Loucy (cell line): ENCODE measurements at regions not wholly inside any gene's neighbourhood (a gene's known extent, or its start where the extent isn't known, plus 50 kb on each side); places are given as distances from the start of the nearest gene placed in this dataset.

Experiments
- H2AFZ ChIP-seq: fragments of 200-600 bp; sonication (generic); 2 replicates; pipeline ENCODE4 v1.6.0; 2016; ENCODE audit warnings: antibody characterized with exemption, mild to moderate bottlenecking, low read length, moderate library complexity
- H3F3A ChIP-seq: fragments of 200-600 bp; 2 replicates; pipeline ENCODE4 v1.6.0; 2016; ENCODE audit warnings: antibody characterized with exemption, low read depth, mild to moderate bottlenecking
- H3K27me3 ChIP-seq: fragments of 200-600 bp; sonication (generic); 2 replicates; pipeline ENCODE4 v1.6.1; 2014; ENCODE audit warnings: low read length, mild to moderate bottlenecking; ENCODE audit not compliant: insufficient read depth, poor library complexity, severe bottlenecking
- H3K36me3 ChIP-seq: fragments of 200-600 bp; sonication (generic); 2 replicates; pipeline ENCODE4 v1.6.1; 2016; ENCODE audit warnings: low read length; ENCODE audit not compliant: insufficient read depth
- H3K4me1 ChIP-seq: fragments of 200-600 bp; sonication (generic); 2 replicates; pipeline ENCODE4 v1.5.1; 2014; ENCODE audit warnings: low read length, mild to moderate bottlenecking; ENCODE audit not compliant: insufficient read depth, poor library complexity, severe bottlenecking
- H3K4me2 ChIP-seq: fragments of 200-600 bp; sonication (generic); 2 replicates; pipeline ENCODE4 v1.6.0; 2014; ENCODE audit warnings: antibody characterized with exemption, low read length, low read depth, mild to moderate bottlenecking; ENCODE audit not compliant: poor library complexity, severe bottlenecking
- H3K4me3 ChIP-seq: fragments of 200-600 bp; sonication (generic); 2 replicates; pipeline ENCODE4 v1.5.1; 2014; ENCODE audit warnings: low read length, mild to moderate bottlenecking, mixed read lengths; ENCODE audit not compliant: poor library complexity, severe bottlenecking
- H3K79me2 ChIP-seq: fragments of 200-600 bp; sonication (generic); 2 replicates; pipeline ENCODE4 v1.6.1; 2014; ENCODE audit warnings: low read length; ENCODE audit not compliant: insufficient read depth
- H3K9ac ChIP-seq: fragments of 200-600 bp; sonication (generic); 2 replicates; pipeline ENCODE4 v1.6.0; 2014; ENCODE audit warnings: mild to moderate bottlenecking, low read depth, low read length, moderate library complexity; ENCODE audit not compliant: poor library complexity, severe bottlenecking
- H3K9me2 ChIP-seq: fragments of 200-600 bp; sonication (generic); replicated peaks from 2 replicates; pipeline ENCODE4 v1.6.1; 2016; ENCODE audit warnings: low read depth, low read length, mixed read lengths
- H3K9me3 ChIP-seq: fragments of 200-600 bp; sonication (generic); 2 replicates; pipeline ENCODE4 v1.6.1; 2014; ENCODE audit warnings: mild to moderate bottlenecking, antibody characterized with exemption, low read length, low read depth; ENCODE audit not compliant: insufficient read depth
- H4K20me1 ChIP-seq: fragments of 200-600 bp; sonication (generic); 2 replicates; pipeline ENCODE4 v1.6.0; 2014; ENCODE audit warnings: antibody characterized with exemption, low read length, mild to moderate bottlenecking; ENCODE audit not compliant: insufficient read depth, poor library complexity, severe bottlenecking
- CTCF ChIP-seq: fragments of 200-600 bp; sonication (generic); conservative IDR thresholded peaks from 2 replicates; pipeline ENCODE4 v1.5.1; 2014; ENCODE audit warnings: mild to moderate bottlenecking, antibody characterized with exemption, low read length
- EZH2phosphoT487 ChIP-seq: fragments of 200-600 bp; IDR thresholded peaks from 2 replicates; pipeline ENCODE4 v1.6.1; 2018; ENCODE audit warnings: antibody characterized with exemption, mild to moderate bottlenecking, moderate library complexity, borderline replicate concordance

DNA sequence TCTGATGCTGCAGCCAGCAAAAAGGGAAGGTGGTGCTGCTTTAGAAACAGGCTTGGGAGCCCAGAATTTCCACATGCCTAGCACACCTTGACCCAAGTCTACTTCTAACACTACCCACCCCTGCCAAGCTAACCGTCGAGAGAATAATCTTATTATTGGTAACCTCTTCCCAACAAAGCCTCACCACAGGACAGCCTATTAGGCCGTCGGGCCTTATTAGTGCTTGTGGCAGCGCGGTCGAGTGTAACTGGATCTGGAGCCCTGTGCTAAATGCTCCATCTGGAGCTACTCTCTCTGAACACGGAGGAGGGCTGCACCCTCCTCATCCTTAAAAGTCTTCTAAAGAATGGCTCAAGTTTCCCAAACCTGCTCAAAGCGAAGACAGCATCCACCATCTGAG lies 165.5 kb upstream of the NFIA start:
- H3K9me2 ChIP-seq, result no peaks in the 10 kb centered on the region
- no peaks in the 10 kb centered on the region for H3K27me3 ChIP-seq
- no peaks in the 10 kb centered on the region for H3K9me3 ChIP-seq
- H3K79me2 ChIP-seq, result no peaks in the 10 kb centered on the region
- H3K9ac ChIP-seq, result no peak overlapping the region
- no peak overlapping the region for H2AFZ ChIP-seq
- H3K4me3 ChIP-seq, result no peak overlapping the region
- peaks cover 6% of the 10 kb centered on the region for H3K4me1 ChIP-seq
- no peaks in the 10 kb centered on the region for H3K36me3 ChIP-seq
- H4K20me1 ChIP-seq, result no peaks in the 10 kb centered on the region
- no peak for TF ChIP-seq EZH2phosphoT487
- no peak for TF ChIP-seq CTCF
- no peaks in the 10 kb centered on the region for H3F3A ChIP-seq
- H3K4me2 ChIP-seq, result no peak overlapping the region

GRCh38 chr1:60916199-60916598 lies 166.2 kb upstream of the NFIA start:
- Histone ChIP-seq H4K20me1 (no peaks in the 10 kb centered on the region), H3K9me2 (no peaks in the 10 kb centered on the region), H3K9me3 (no peaks in the 10 kb centered on the region), H3K36me3 (no peaks in the 10 kb centered on the region), H3K79me2 (no peaks in the 10 kb centered on the region), H3F3A (no peaks in the 10 kb centered on the region), H3K9ac (no peak overlapping the region), H3K4me1 (peaks cover 13% of the 10 kb centered on the region), H3K4me3 (no peak overlapping the region), H2AFZ (no peak overlapping the region), H3K4me2 (no peak overlapping the region), H3K27me3 (no peaks in the 10 kb centered on the region)
- TF ChIP-seq EZH2phosphoT487 (no peak), CTCF (no peak)

DNA sequence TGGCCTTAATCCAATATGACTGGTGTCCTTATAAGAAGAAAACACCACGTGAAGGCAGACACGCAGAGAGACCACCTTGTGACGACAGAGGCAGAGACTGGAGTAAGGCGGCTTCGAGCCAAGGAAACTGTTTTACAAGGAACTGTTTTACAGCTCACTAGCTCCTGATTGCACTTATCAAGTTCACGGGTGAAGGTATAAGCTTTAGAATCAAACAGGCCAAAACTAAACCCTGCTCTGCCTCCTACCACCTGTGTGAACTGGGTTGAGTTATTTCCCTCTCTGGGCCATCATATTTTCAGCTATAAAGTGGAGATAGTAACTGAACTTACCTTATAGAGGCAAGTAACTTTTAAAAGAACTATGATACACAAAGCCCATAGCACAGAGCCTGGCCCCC lies 166.9 kb upstream of the NFIA start:
- H4K20me1 ChIP-seq, result no peaks in the 10 kb centered on the region

More for the DNA sequence above, 166.9 kb upstream of the NFIA start:
- Histone ChIP-seq H3F3A (no peaks in the 10 kb centered on the region), H2AFZ (no peak overlapping the region), H3K36me3 (no peaks in the 10 kb centered on the region), H3K4me2 (no peak overlapping the region), H3K79me2 (no peaks in the 10 kb centered on the region), H3K9me2 (no peaks in the 10 kb centered on the region), H3K27me3 (no peaks in the 10 kb centered on the region), H3K9ac (no peak overlapping the region), H3K9me3 (no peaks in the 10 kb centered on the region), H3K4me3 (no peak overlapping the region), H3K4me1 (peaks cover 16% of the 10 kb centered on the region)
- TF ChIP-seq CTCF (no peak), EZH2phosphoT487 (no peak)
